GM21447 (cell line): ENCODE measurements at regions not wholly inside any gene's neighbourhood (a gene's known extent, or its start where the extent isn't known, plus 50 kb on each side); places are given as distances from the start of the nearest gene placed in this dataset.
"Not testable (repeated sequence)": the region's sequence is repeated elsewhere in the genome, so short reads cannot be mapped to it uniquely, and the experiment has no call there.

Experiments used
- ATAC-seq: cut with Tn5 transposase; IDR thresholded peaks from one replicate; pipeline ENCODE4 v1.9.1; 2021; ENCODE audit not compliant: unreplicated experiment

- no peak for ATAC-seq
Measured at GRCh38 chr20:29687438-29687837, 1570.0 kb upstream of the DEFB115 start.

- no peak for ATAC-seq
Measured at GRCh38 chr20:29689411-29690225, 1567.8 kb upstream of the DEFB115 start.

GRCh38 chr20:29690274-29690673 lies 1567.2 kb upstream of the DEFB115 start:
- no peak for ATAC-seq

- no peak for ATAC-seq
Measured at GRCh38 chr20:29740601-29740950, 1516.9 kb upstream of the DEFB115 start.

- no peak for ATAC-seq
Measured at GRCh38 chr20:29740951-29741593, 1516.4 kb upstream of the DEFB115 start.

GRCh38 chr20:29741594-29741893 lies 1515.9 kb upstream of the DEFB115 start:
- ATAC-seq: no peak

GRCh38 chr20:29741894-29742698 lies 1515.4 kb upstream of the DEFB115 start:
- ATAC-seq: no peak

GRCh38 chr20:29742699-29743100 lies 1514.8 kb upstream of the DEFB115 start:
- ATAC-seq: no peak

GRCh38 chr20:29743101-29743931 lies 1514.1 kb upstream of the DEFB115 start:
- ATAC-seq: no peak

GRCh38 chr20:29744071-29744470 lies 1513.4 kb upstream of the DEFB115 start:
- ATAC-seq: no peak

- not testable (repeated sequence) for ATAC-seq
Measured at GRCh38 chr20:29745534-29746245, 1511.8 kb upstream of the DEFB115 start.

- ATAC-seq: no peak
Measured at GRCh38 chr20:29750268-29750899, 1507.1 kb upstream of the DEFB115 start.

GRCh38 chr20:29752644-29753425 lies 1504.6 kb upstream of the DEFB115 start:
- ATAC-seq: not testable (repeated sequence)

- ATAC-seq: not testable (repeated sequence)
Measured at GRCh38 chr20:29753426-29753746, 1504.1 kb upstream of the DEFB115 start.

GRCh38 chr20:29753879-29754278 lies 1503.6 kb upstream of the DEFB115 start:
- not testable (repeated sequence) for ATAC-seq

GRCh38 chr20:29755854-29756498 lies 1501.5 kb upstream of the DEFB115 start:
- ATAC-seq: not testable (repeated sequence)

GRCh38 chr20:29756664-29757063 lies 1500.8 kb upstream of the DEFB115 start:
- no peak for ATAC-seq

- ATAC-seq: not testable (repeated sequence)
Measured at GRCh38 chr20:29761621-29762385, 1495.7 kb upstream of the DEFB115 start.
